ENCODE measurements at regions not wholly inside any gene's neighbourhood (a gene's known extent, or its start where the extent isn't known, plus 50 kb on each side); places are given as distances from the start of the nearest gene placed in this dataset.
A peak's percentile ranks its signal among the peaks of the same experiment; 100 is the strongest.

GRCh38 chr10:6988654-6989053 lies 408.6 kb upstream of the PRKCQ start:
- no peak overlapping the region for H3K4me2 ChIP-seq (ENCODE audit: low read depth, low read length, poor library complexity, severe bottlenecking)

GRCh38 chr10:6987536-6987945 lies 407.5 kb upstream of the PRKCQ start:
- Histone ChIP-seq H3K79me2 (ENCODE audit: insufficient read depth, low read length) (no peaks in the 10 kb centered on the region), H3F3A (ENCODE audit: low read depth) (peaks cover 9% of the 10 kb centered on the region), H3K9me2 (replicated peaks; ENCODE audit: low read depth, low read length) (no peaks in the 10 kb centered on the region), H3K4me3 (ENCODE audit: low read length, poor library complexity, severe bottlenecking) (no peak overlapping the region), H3K9ac (ENCODE audit: low read depth, low read length, poor library complexity, severe bottlenecking) (peak overlapping the region; percentile 25), H3K4me1 (ENCODE audit: insufficient read depth, low read length, poor library complexity, severe bottlenecking) (peaks cover 63% of the 10 kb centered on the region), H3K9me3 (ENCODE audit: insufficient read depth, low read depth, low read length) (no peaks in the 10 kb centered on the region), H4K20me1 (ENCODE audit: insufficient read depth, low read length, poor library complexity, severe bottlenecking) (no peaks in the 10 kb centered on the region), H3K4me2 (ENCODE audit: low read depth, low read length, poor library complexity, severe bottlenecking) (no peak overlapping the region), H2AFZ (ENCODE audit: low read length) (no peak overlapping the region; the same call in 1 of the 2 replicates), H3K27me3 (ENCODE audit: insufficient read depth, low read length, poor library complexity, severe bottlenecking) (no peaks in the 10 kb centered on the region), H3K36me3 (ENCODE audit: insufficient read depth, low read length) (no peaks in the 10 kb centered on the region)
- no peak for TF ChIP-seq CTCF (conservative IDR thresholded peaks at IDR 0.05; ENCODE audit: low read length)
- TF ChIP-seq EZH2phosphoT487 (IDR thresholded peaks at IDR 0.05; ENCODE audit: borderline replicate concordance), result no peak

More at GRCh38 chr10:6988654-6989053, 408.6 kb upstream of the PRKCQ start:
- no peaks in the 10 kb centered on the region for H4K20me1 ChIP-seq (ENCODE audit: insufficient read depth, low read length, poor library complexity, severe bottlenecking)
- no peaks in the 10 kb centered on the region for H3K36me3 ChIP-seq (ENCODE audit: insufficient read depth, low read length)
- no peaks in the 10 kb centered on the region for H3K9me3 ChIP-seq (ENCODE audit: insufficient read depth, low read depth, low read length)
- H3K4me1 ChIP-seq (ENCODE audit: insufficient read depth, low read length, poor library complexity, severe bottlenecking), result peaks cover 66% of the 10 kb centered on the region
- no peaks in the 10 kb centered on the region for H3K9me2 ChIP-seq (replicated peaks; ENCODE audit: low read depth, low read length)
- H3K27me3 ChIP-seq (ENCODE audit: insufficient read depth, low read length, poor library complexity, severe bottlenecking), result no peaks in the 10 kb centered on the region
- H3F3A ChIP-seq (ENCODE audit: low read depth), result peaks cover 9% of the 10 kb centered on the region
- H3K9ac ChIP-seq (ENCODE audit: low read depth, low read length, poor library complexity, severe bottlenecking), result no peak overlapping the region
- no peak overlapping the region for H3K4me3 ChIP-seq (ENCODE audit: low read length, poor library complexity, severe bottlenecking)
- no peaks in the 10 kb centered on the region for H3K79me2 ChIP-seq (ENCODE audit: insufficient read depth, low read length)
- no peak overlapping the region for H2AFZ ChIP-seq (ENCODE audit: low read length)
- TF ChIP-seq EZH2phosphoT487 (IDR thresholded peaks at IDR 0.05; ENCODE audit: borderline replicate concordance), result no peak
- TF ChIP-seq CTCF (conservative IDR thresholded peaks at IDR 0.05; ENCODE audit: low read length), result no peak

GRCh38 chr10:6986927-6987326 lies 406.9 kb upstream of the PRKCQ start:
- no peaks in the 10 kb centered on the region for H3K27me3 ChIP-seq (ENCODE audit: insufficient read depth, low read length, poor library complexity, severe bottlenecking)
- no peak overlapping the region for H3K4me2 ChIP-seq (ENCODE audit: low read depth, low read length, poor library complexity, severe bottlenecking)
- no peaks in the 10 kb centered on the region for H3K79me2 ChIP-seq (ENCODE audit: insufficient read depth, low read length)
- no peaks in the 10 kb centered on the region for H3K9me2 ChIP-seq (replicated peaks; ENCODE audit: low read depth, low read length)
- H3K4me3 ChIP-seq (ENCODE audit: low read length, poor library complexity, severe bottlenecking), result no peak overlapping the region
- no peaks in the 10 kb centered on the region for H3K9me3 ChIP-seq (ENCODE audit: insufficient read depth, low read depth, low read length)
- no peaks in the 10 kb centered on the region for H4K20me1 ChIP-seq (ENCODE audit: insufficient read depth, low read length, poor library complexity, severe bottlenecking)
- no peaks in the 10 kb centered on the region for H3K36me3 ChIP-seq (ENCODE audit: insufficient read depth, low read length)
- peak overlapping the region; percentile 8 for H2AFZ ChIP-seq (ENCODE audit: low read length)
- TF ChIP-seq CTCF (conservative IDR thresholded peaks at IDR 0.05; ENCODE audit: low read length) (no peak), EZH2phosphoT487 (IDR thresholded peaks at IDR 0.05; ENCODE audit: borderline replicate concordance) (no peak)
- peaks cover 64% of the 10 kb centered on the region for H3K4me1 ChIP-seq (ENCODE audit: insufficient read depth, low read length, poor library complexity, severe bottlenecking)
- H3K9ac ChIP-seq (ENCODE audit: low read depth, low read length, poor library complexity, severe bottlenecking), result peak overlapping the region; percentile 25
- peaks cover 9% of the 10 kb centered on the region for H3F3A ChIP-seq (ENCODE audit: low read depth)

All from Loucy (cell line).